IMR-90 (cell line): ENCODE measurements at regions not wholly inside any gene's neighbourhood (a gene's known extent, or its start where the extent isn't known, plus 50 kb on each side); places are given as distances from the start of the nearest gene placed in this dataset.

ENCODE experiments used
- ATAC-seq: fragments of 200-7000 bp; cut with Tn5 transposase; 2 replicates; pipeline ENCODE4 v1.9.1; 2020; ENCODE audit warnings: low read depth, mild to moderate bottlenecking, moderate library complexity
- BruUV-seq: library from RNA; stranded (reverse); fragments of 400-500 nt; replicated peaks from 2 replicates; lab custom pipeline; 2021; lab: Mats Ljungman, UMichigan
- CTCF ChIA-PET: fragments of 300-600 bp; formaldehyde crosslinking; extraction: SDS; loops from one replicate; lab custom pipeline; 2021; ENCODE audit warnings: antibody characterized with exemption; lab: Yijun Ruan, JAX
- POLR2A ChIA-PET: fragments of 300-600 bp; sonication (Branson Sonifier 250); formaldehyde crosslinking; loops from one replicate; lab custom pipeline; 2022; ENCODE audit warnings: antibody characterized with exemption; ENCODE audit not compliant: unreplicated experiment; lab: Charles Lee
- DNase-seq: peaks from one replicate; pipeline ENCODE4 v3.0.0; 2013
- H2AFZ ChIP-seq: replicated peaks from 2 replicates; pipeline ENCODE3; 2013; ENCODE audit warnings: low read length, mild to moderate bottlenecking; ENCODE audit not compliant: poor library complexity
- H2AK5ac ChIP-seq: 2 replicates; pipeline ENCODE4 v1.6.1; 2013; ENCODE audit warnings: low read depth, low read length, inconsistent platforms
- H2AK9ac ChIP-seq: replicated peaks from 2 replicates; pipeline ENCODE3; 2013; ENCODE audit warnings: mild to moderate bottlenecking, low read depth, low read length, moderate library complexity; ENCODE audit not compliant: poor library complexity
- H2BK120ac ChIP-seq: 2 replicates; pipeline ENCODE4 v1.6.1; 2013; ENCODE audit warnings: low read depth, low read length, inconsistent platforms
- H2BK15ac ChIP-seq: 3 replicates; pipeline ENCODE4 v1.6.1; 2013; ENCODE audit warnings: low read depth, low read length, inconsistent platforms
- H2BK20ac ChIP-seq: 2 replicates; pipeline ENCODE4 v1.6.1; 2013; ENCODE audit warnings: low read depth, mild to moderate bottlenecking, inconsistent platforms, low read length, moderate library complexity
- H2BK5ac ChIP-seq: 2 replicates; pipeline ENCODE4 v1.6.1; 2013; ENCODE audit warnings: mild to moderate bottlenecking, low read depth, low read length, inconsistent platforms; ENCODE audit not compliant: poor library complexity, severe bottlenecking
- H3K14ac ChIP-seq: replicated peaks from 2 replicates; pipeline ENCODE4 v1.6.1; 2013; ENCODE audit warnings: low read depth, low read length, inconsistent platforms
- H3K18ac ChIP-seq: 2 replicates; pipeline ENCODE4 v1.6.1; 2013; ENCODE audit warnings: low read depth, low read length, control low read depth
- H3K23ac ChIP-seq: 2 replicates; pipeline ENCODE4 v1.6.1; 2013; ENCODE audit warnings: low read depth, low read length, inconsistent platforms
- H3K27ac ChIP-seq: 2 replicates; pipeline ENCODE4 v1.5.1; 2013; ENCODE audit warnings: mild to moderate bottlenecking, control low read depth, low read length; ENCODE audit not compliant: insufficient read depth
- H3K27me3 ChIP-seq: 2 replicates; pipeline ENCODE4 v1.6.1; 2013; ENCODE audit warnings: low read length; ENCODE audit not compliant: control insufficient read depth, insufficient read depth
- H3K36me3 ChIP-seq: 2 replicates; pipeline ENCODE4 v1.6.1; 2013; ENCODE audit warnings: low read length, mixed read lengths; ENCODE audit not compliant: control insufficient read depth, insufficient read depth
- H3K4ac ChIP-seq: 2 replicates; pipeline ENCODE4 v1.6.1; 2013; ENCODE audit warnings: low read depth, low read length, inconsistent platforms
- H3K4me1 ChIP-seq: 2 replicates; pipeline ENCODE4 v1.6.1; 2013; ENCODE audit warnings: low read length, mixed read lengths; ENCODE audit not compliant: control insufficient read depth, insufficient read depth
- H3K4me2 ChIP-seq: 2 replicates; pipeline ENCODE4 v1.6.1; 2013; ENCODE audit warnings: low read depth, mild to moderate bottlenecking, control low read depth, low read length, moderate library complexity
- H3K4me3 ChIP-seq: 2 replicates; pipeline ENCODE4 v1.5.1; 2013; ENCODE audit warnings: low read depth, mild to moderate bottlenecking, control low read depth, low read length, moderate library complexity; ENCODE audit not compliant: insufficient read depth
- H3K56ac ChIP-seq: 2 replicates; pipeline ENCODE4 v1.6.1; 2013; ENCODE audit warnings: low read length, inconsistent platforms; ENCODE audit not compliant: insufficient read depth; ENCODE audit errors: extremely low read depth
- H3K79me1 ChIP-seq, 2 experiments: 2 replicates each; pipeline ENCODE4 v1.6.1; 2013; ENCODE audit warnings: low read length in 2 of 2, inconsistent platforms in 1 of 2, low read depth in 1 of 2
- H3K9ac ChIP-seq: 2 replicates; pipeline ENCODE4 v1.6.1; 2013; ENCODE audit warnings: low read depth, low read length, control low read depth
- H3K9me1 ChIP-seq: 2 replicates; pipeline ENCODE4 v1.6.1; 2013; ENCODE audit warnings: low read length, inconsistent platforms; ENCODE audit not compliant: insufficient read depth
- H3K9me3 ChIP-seq: 2 replicates; pipeline ENCODE4 v1.6.1; 2013; ENCODE audit warnings: low read length; ENCODE audit not compliant: control insufficient read depth, insufficient read depth
- H4K20me1 ChIP-seq: 2 replicates; pipeline ENCODE4 v1.6.1; 2013; ENCODE audit warnings: low read length, inconsistent platforms; ENCODE audit not compliant: insufficient read depth
- H4K5ac ChIP-seq: 2 replicates; pipeline ENCODE4 v1.6.1; 2013; ENCODE audit warnings: mild to moderate bottlenecking, low read depth, low read length, control low read depth
- H4K8ac ChIP-seq, 2 experiments: 2 replicates each; pipeline ENCODE4 v1.6.1; 2013; ENCODE audit warnings: low read depth in 2 of 2, low read length in 2 of 2, control low read depth in 1 of 2, inconsistent platforms in 1 of 2
- H4K91ac ChIP-seq: 2 replicates; pipeline ENCODE4 v1.6.1; 2013; ENCODE audit warnings: low read depth, low read length, inconsistent platforms; ENCODE audit not compliant: insufficient read depth
- BHLHE40 ChIP-seq: fragments of 150-350 bp; IDR thresholded peaks from 2 replicates; pipeline ENCODE4 v1.6.1; 2016; ENCODE audit warnings: mild to moderate bottlenecking, low read depth, low read length
- CEBPB ChIP-seq: IDR thresholded peaks from 2 replicates; pipeline ENCODE4 v1.6.1; 2012; ENCODE audit warnings: low read depth, low read length, improper control_type of control experiment
- CHD1 ChIP-seq: IDR thresholded peaks from 2 replicates; pipeline ENCODE4 v1.6.1; 2012; ENCODE audit warnings: low read depth, low read length, improper control_type of control experiment
- FOS ChIP-seq: fragments of 150-350 bp; IDR thresholded peaks from 2 replicates; pipeline ENCODE4 v1.6.1; 2016; ENCODE audit warnings: low read depth, low read length
- MAFK ChIP-seq: IDR thresholded peaks from 2 replicates; pipeline ENCODE4 v1.6.1; 2012; ENCODE audit warnings: low read depth, low read length, improper control_type of control experiment
- MAZ ChIP-seq: IDR thresholded peaks from 2 replicates; pipeline ENCODE4 v1.6.1; 2012; ENCODE audit warnings: low read depth, mild to moderate bottlenecking, low read length, improper control_type of control experiment, moderate library complexity, borderline replicate concordance
- MXI1 ChIP-seq: IDR thresholded peaks from 2 replicates; pipeline ENCODE4 v1.6.1; 2012; ENCODE audit warnings: low read depth, mild to moderate bottlenecking, low read length, moderate library complexity, borderline replicate concordance
- NFE2L2 ChIP-seq: fragments of 150-350 bp; IDR thresholded peaks from 2 replicates; pipeline ENCODE4 v1.6.1; 2016; ENCODE audit warnings: low read depth, mild to moderate bottlenecking, low read length
- POLR2A ChIP-seq: IDR thresholded peaks from 2 replicates; pipeline ENCODE4 v1.6.1; 2012; ENCODE audit warnings: mild to moderate bottlenecking, low read depth, low read length
- RAD21 ChIP-seq: IDR thresholded peaks from 2 replicates; pipeline ENCODE4 v1.6.1; 2012; ENCODE audit warnings: low read length, improper control_type of control experiment
- RCOR1 ChIP-seq: IDR thresholded peaks from 2 replicates; pipeline ENCODE4 v1.6.1; 2012; ENCODE audit warnings: mild to moderate bottlenecking, low read length, improper control_type of control experiment; ENCODE audit not compliant: insufficient replicate concordance
- RFX5 ChIP-seq: IDR thresholded peaks from 2 replicates; pipeline ENCODE4 v1.8.0; 2012; ENCODE audit warnings: low read depth, mild to moderate bottlenecking, low read length, moderate library complexity
- SMC3 ChIP-seq: fragments of 150-350 bp; IDR thresholded peaks from 2 replicates; pipeline ENCODE4 v1.6.1; 2016; ENCODE audit warnings: low read depth, mild to moderate bottlenecking, antibody characterized with exemption, low read length, moderate library complexity
- WGBS, 2 experiments: methylation state at CpG; one replicate each; pipeline versions ENCODE4 v1.1.5 to v1.1.7; 2013; ENCODE audit warnings: missing lambda C conversion rate in 2 of 2; ENCODE audit not compliant: insufficient read length in 1 of 2; ENCODE audit errors: extremely low coverage in 2 of 2; 5-methylcytosine and 5-hydroxymethylcytosine counted together
- dilution Hi-C: fragments of 300-500 bp; cut with HindIII; formaldehyde crosslinking; loops from one replicate; pipeline ENCODE4 v1.14.3; 2018; ENCODE audit warnings: low sequenced_read_pairs; ENCODE audit not compliant: unreplicated experiment
- in situ Hi-C: fragments of 300-500 bp; cut with MboI; formaldehyde crosslinking; loops from 3 replicates; pipeline ENCODE4 v1.14.3; 2019; ENCODE audit warnings: low sequenced_read_pairs, inconsistent platforms, mixed read lengths
- intact Hi-C: fragments of 100-400 bp; cut with micrococcal nuclease; formaldehyde crosslinking; loops from 2 replicates; pipeline ENCODE4 v1.10.0; 2022
- TF ChIP-seq, protein P1 (sequence below): conservative IDR thresholded peaks from 2 replicates; pipeline ENCODE4 v1.5.1; 2012; ENCODE audit warnings: mild to moderate bottlenecking, low read depth, low read length, improper control_type of control experiment
- TF ChIP-seq, protein P2 (sequence below): fragments of 150-350 bp; IDR thresholded peaks from 2 replicates; pipeline ENCODE4 v1.6.1; 2017; ENCODE audit warnings: mild to moderate bottlenecking, antibody characterized with exemption, low read length, low read depth
- TF ChIP-seq, protein P3 (sequence below): fragments of 150-350 bp; IDR thresholded peaks from 2 replicates; pipeline ENCODE4 v1.6.1; 2016; ENCODE audit warnings: low read depth, mild to moderate bottlenecking, low read length, moderate library complexity, borderline replicate concordance

DNA sequence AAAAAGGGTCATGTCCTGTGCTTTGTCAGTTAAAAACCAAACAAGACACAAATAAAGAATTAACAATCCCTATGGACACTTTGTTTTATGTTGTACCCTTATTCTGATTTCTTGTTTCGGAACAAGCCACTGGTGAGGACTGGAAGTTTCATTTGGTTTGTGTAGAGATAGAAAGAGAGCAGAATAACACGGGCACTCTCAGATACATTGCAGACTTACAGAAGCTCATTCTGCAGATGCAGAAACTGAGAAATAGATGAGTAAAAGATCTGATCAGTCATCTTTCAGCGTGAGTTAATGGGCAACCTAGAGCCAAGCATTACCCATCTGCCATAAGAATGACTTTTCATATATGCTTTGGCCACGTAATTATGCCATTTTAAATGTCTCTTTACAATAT, 407.6 kb downstream of the RAB38 start:
- CTCF ChIA-PET: no interaction called here
- POLR2A ChIA-PET: no interaction called here
- Histone ChIP-seq H3K23ac (no peak overlapping the region), H2BK5ac (no peak overlapping the region), H3K9me3 (no peaks in the 10 kb centered on the region), H3K4me3 (no peak overlapping the region), H3K18ac (no peak overlapping the region), H3K4me2 (no peak overlapping the region), H2BK120ac (no peak overlapping the region), H3K9ac (no peak overlapping the region), H2AK5ac (no peak overlapping the region), H3K36me3 (no peaks in the 10 kb centered on the region), H4K5ac (no peak overlapping the region), H2AFZ (no peak overlapping the region), H3K4ac (no peak overlapping the region), H3K56ac (no peak overlapping the region), H3K4me1 (no peaks in the 10 kb centered on the region), H4K20me1 (no peaks in the 10 kb centered on the region), H3K14ac (no peak overlapping the region), H2AK9ac (no peak overlapping the region), H3K9me1 (no peaks in the 10 kb centered on the region), H2BK20ac (no peak overlapping the region), H4K8ac (no peak overlapping the region), H3K27ac (no peak overlapping the region), H4K91ac (no peak overlapping the region), H2BK15ac (no peak overlapping the region), H3K79me1 (no peaks in the 10 kb centered on the region), H3K27me3 (no peaks in the 10 kb centered on the region)
- no CpG with 5 or more reads among the region's 4 CpGs for WGBS, 2 experiments
- no TSS peak for BruUV-seq
- in situ Hi-C loops: no loop called here
- ATAC-seq (no peak), DNase-seq (no peak)
- TF ChIP-seq BHLHE40 (no peak), NFE2L2 (no peak), RAD21 (no peak), CEBPB (no peak), SMC3 (no peak), MAFK (no peak), POLR2A (no peak), CHD1 (no peak), RCOR1 (no peak), MAZ (no peak), RFX5 (no peak), FOS (no peak), MXI1 (no peak)
- TF ChIP-seq, protein P1, sequence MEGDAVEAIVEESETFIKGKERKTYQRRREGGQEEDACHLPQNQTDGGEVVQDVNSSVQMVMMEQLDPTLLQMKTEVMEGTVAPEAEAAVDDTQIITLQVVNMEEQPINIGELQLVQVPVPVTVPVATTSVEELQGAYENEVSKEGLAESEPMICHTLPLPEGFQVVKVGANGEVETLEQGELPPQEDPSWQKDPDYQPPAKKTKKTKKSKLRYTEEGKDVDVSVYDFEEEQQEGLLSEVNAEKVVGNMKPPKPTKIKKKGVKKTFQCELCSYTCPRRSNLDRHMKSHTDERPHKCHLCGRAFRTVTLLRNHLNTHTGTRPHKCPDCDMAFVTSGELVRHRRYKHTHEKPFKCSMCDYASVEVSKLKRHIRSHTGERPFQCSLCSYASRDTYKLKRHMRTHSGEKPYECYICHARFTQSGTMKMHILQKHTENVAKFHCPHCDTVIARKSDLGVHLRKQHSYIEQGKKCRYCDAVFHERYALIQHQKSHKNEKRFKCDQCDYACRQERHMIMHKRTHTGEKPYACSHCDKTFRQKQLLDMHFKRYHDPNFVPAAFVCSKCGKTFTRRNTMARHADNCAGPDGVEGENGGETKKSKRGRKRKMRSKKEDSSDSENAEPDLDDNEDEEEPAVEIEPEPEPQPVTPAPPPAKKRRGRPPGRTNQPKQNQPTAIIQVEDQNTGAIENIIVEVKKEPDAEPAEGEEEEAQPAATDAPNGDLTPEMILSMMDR: no peak
- TF ChIP-seq, protein P2, sequence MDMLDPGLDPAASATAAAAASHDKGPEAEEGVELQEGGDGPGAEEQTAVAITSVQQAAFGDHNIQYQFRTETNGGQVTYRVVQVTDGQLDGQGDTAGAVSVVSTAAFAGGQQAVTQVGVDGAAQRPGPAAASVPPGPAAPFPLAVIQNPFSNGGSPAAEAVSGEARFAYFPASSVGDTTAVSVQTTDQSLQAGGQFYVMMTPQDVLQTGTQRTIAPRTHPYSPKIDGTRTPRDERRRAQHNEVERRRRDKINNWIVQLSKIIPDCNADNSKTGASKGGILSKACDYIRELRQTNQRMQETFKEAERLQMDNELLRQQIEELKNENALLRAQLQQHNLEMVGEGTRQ: no peak
- TF ChIP-seq, protein P3, sequence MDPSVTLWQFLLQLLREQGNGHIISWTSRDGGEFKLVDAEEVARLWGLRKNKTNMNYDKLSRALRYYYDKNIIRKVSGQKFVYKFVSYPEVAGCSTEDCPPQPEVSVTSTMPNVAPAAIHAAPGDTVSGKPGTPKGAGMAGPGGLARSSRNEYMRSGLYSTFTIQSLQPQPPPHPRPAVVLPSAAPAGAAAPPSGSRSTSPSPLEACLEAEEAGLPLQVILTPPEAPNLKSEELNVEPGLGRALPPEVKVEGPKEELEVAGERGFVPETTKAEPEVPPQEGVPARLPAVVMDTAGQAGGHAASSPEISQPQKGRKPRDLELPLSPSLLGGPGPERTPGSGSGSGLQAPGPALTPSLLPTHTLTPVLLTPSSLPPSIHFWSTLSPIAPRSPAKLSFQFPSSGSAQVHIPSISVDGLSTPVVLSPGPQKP: no peak
- intact Hi-C loops: loop anchor here (5.0 kb wide), 1 partner anchor 50 kb away; no protein-coding TSS in a partner anchor
- dilution Hi-C loops: no loop called here
